H9 (cell line): ENCODE measurements at regions not wholly inside any gene's neighbourhood (a gene's known extent, or its start where the extent isn't known, plus 50 kb on each side); places are given as distances from the start of the nearest gene placed in this dataset.

Experiments used
- DNase-seq: peaks from one replicate; pipeline ENCODE4 v3.0.0-alpha.2; 2017
- H2AFZ ChIP-seq: one replicate; pipeline ENCODE4 v1.6.1; 2013; ENCODE audit warnings: mild to moderate bottlenecking, low read length, control low read depth, moderate library complexity
- H2AK5ac ChIP-seq: 2 replicates; pipeline ENCODE4 v1.6.1; 2013; ENCODE audit warnings: low read length, control low read depth, mixed read lengths; ENCODE audit not compliant: insufficient read length
- H2BK120ac ChIP-seq: one replicate; pipeline ENCODE4 v1.6.1; 2013; ENCODE audit warnings: low read depth, mild to moderate bottlenecking, low read length, control low read depth, inconsistent platforms; ENCODE audit not compliant: poor library complexity, severe bottlenecking
- H2BK12ac ChIP-seq: 2 replicates; pipeline ENCODE4 v1.6.1; 2013; ENCODE audit warnings: low read length, control low read depth, mixed read lengths, low read depth; ENCODE audit not compliant: insufficient read length
- H2BK15ac ChIP-seq: 2 replicates; pipeline ENCODE4 v1.6.1; 2013; ENCODE audit warnings: low read depth, low read length, control low read depth
- H2BK20ac ChIP-seq: one replicate; pipeline ENCODE4 v1.6.1; 2013; ENCODE audit warnings: low read depth, mild to moderate bottlenecking, low read length, control low read depth, inconsistent platforms; ENCODE audit not compliant: poor library complexity, severe bottlenecking
- H2BK5ac ChIP-seq: 2 replicates; pipeline ENCODE4 v1.6.1; 2013; ENCODE audit warnings: low read length, control low read depth, mixed read lengths; ENCODE audit not compliant: insufficient read length
- H3K14ac ChIP-seq: 2 replicates; pipeline ENCODE4 v1.6.1; 2013; ENCODE audit warnings: low read length, control low read depth; ENCODE audit not compliant: insufficient read depth
- H3K18ac ChIP-seq: 2 replicates; pipeline ENCODE4 v1.6.1; 2013; ENCODE audit warnings: low read depth, mild to moderate bottlenecking, mixed read lengths, low read length, control low read depth; ENCODE audit not compliant: insufficient read length
- H3K23ac ChIP-seq: 2 replicates; pipeline ENCODE4 v1.6.1; 2013; ENCODE audit warnings: low read length, control low read depth, mixed read lengths, low read depth; ENCODE audit not compliant: insufficient read length
- H3K23me2 ChIP-seq: 2 replicates; pipeline ENCODE4 v1.6.1; 2013; ENCODE audit warnings: low read depth, mild to moderate bottlenecking, mixed read lengths, low read length, control low read depth; ENCODE audit not compliant: insufficient read length, poor library complexity, severe bottlenecking
- H3K27ac ChIP-seq: 2 replicates; pipeline ENCODE4 v1.5.1; 2013; ENCODE audit warnings: low read length, control low read depth, mixed read lengths, low read depth; ENCODE audit not compliant: insufficient read length
- H3K27me3 ChIP-seq: 2 replicates; pipeline ENCODE4 v1.6.1; 2013; ENCODE audit warnings: low read length, control low read depth, inconsistent platforms; ENCODE audit not compliant: insufficient read depth
- H3K4ac ChIP-seq: 2 replicates; pipeline ENCODE4 v1.6.1; 2013; ENCODE audit warnings: low read depth, mild to moderate bottlenecking, control low read depth, inconsistent platforms, low read length, moderate library complexity
- H3K4me1 ChIP-seq: 2 replicates; pipeline ENCODE4 v1.6.1; 2013; ENCODE audit warnings: low read length, control low read depth, inconsistent platforms; ENCODE audit not compliant: insufficient read depth
- H3K4me2 ChIP-seq: 2 replicates; pipeline ENCODE4 v1.6.1; 2013; ENCODE audit warnings: low read length, control low read depth, mixed read lengths; ENCODE audit not compliant: insufficient read length, insufficient read depth
- H3K56ac ChIP-seq: 2 replicates; pipeline ENCODE4 v1.6.1; 2013; ENCODE audit warnings: low read depth, mild to moderate bottlenecking, mixed read lengths, low read length, control low read depth; ENCODE audit not compliant: insufficient read length
- H3K79me1 ChIP-seq: 2 replicates; pipeline ENCODE4 v1.6.1; 2013; ENCODE audit warnings: low read depth, mild to moderate bottlenecking, moderate library complexity, low read length, control low read depth, inconsistent platforms; ENCODE audit not compliant: insufficient read depth, poor library complexity, severe bottlenecking
- H3K79me2 ChIP-seq: 2 replicates; pipeline ENCODE4 v1.6.1; 2013; ENCODE audit warnings: low read length, control low read depth, inconsistent platforms; ENCODE audit not compliant: insufficient read depth
- H3K9ac ChIP-seq: 2 replicates; pipeline ENCODE4 v1.6.1; 2013; ENCODE audit warnings: low read length, control low read depth, mixed read lengths; ENCODE audit not compliant: insufficient read length; ENCODE audit errors: extremely low read depth
- H3K9me3 ChIP-seq: one replicate; pipeline ENCODE4 v1.6.1; 2013; ENCODE audit warnings: low read depth, low read length, inconsistent platforms; ENCODE audit not compliant: control insufficient read depth
- H3T11ph ChIP-seq: one replicate; pipeline ENCODE4 v1.6.1; 2013; ENCODE audit warnings: mild to moderate bottlenecking, low read length, control low read depth, inconsistent platforms
- H4K20me1 ChIP-seq: one replicate; pipeline ENCODE4 v1.6.1; 2013; ENCODE audit not compliant: control insufficient read depth, insufficient read length, insufficient read depth
- H4K5ac ChIP-seq: 2 replicates; pipeline ENCODE4 v1.6.1; 2013; ENCODE audit warnings: low read depth, mild to moderate bottlenecking, mixed read lengths, low read length, control low read depth; ENCODE audit not compliant: insufficient read length
- H4K8ac ChIP-seq: replicated peaks from 2 replicates; pipeline ENCODE4 v1.6.1; 2013; ENCODE audit warnings: low read length, control low read depth, mixed read lengths, low read depth; ENCODE audit not compliant: insufficient read length
- H4K91ac ChIP-seq: 2 replicates; pipeline ENCODE4 v1.6.1; 2013; ENCODE audit warnings: low read depth, mild to moderate bottlenecking, moderate library complexity, mixed read lengths, low read length, control low read depth; ENCODE audit not compliant: insufficient read length
- H3K27ac Mint-ChIP-seq, 3 experiments: 2 replicates in 2 of 3; 3 replicates in 1 of 3; pipeline ENCODE4 v1.8.0; 2020 to 2021; ENCODE audit warnings: mixed read lengths in 3 of 3, mild to moderate bottlenecking in 1 of 3, moderate library complexity in 1 of 3
- H3K27me3 Mint-ChIP-seq: 2 replicates; pipeline ENCODE4 v1.8.0; 2021; ENCODE audit warnings: low read depth, mild to moderate bottlenecking, moderate library complexity, mixed read lengths
- H3K36me3 Mint-ChIP-seq, 3 experiments: 2 replicates in 2 of 3; 3 replicates in 1 of 3; pipeline ENCODE4 v1.8.0; 2020 to 2021; ENCODE audit warnings: low read depth in 3 of 3, mixed read lengths in 3 of 3; ENCODE audit not compliant: insufficient read depth in 1 of 3
- H3K4me1 Mint-ChIP-seq, 2 experiments: 2 replicates each; pipeline ENCODE4 v1.8.0; 2020; ENCODE audit warnings: mixed read lengths in 2 of 2
- H3K4me3 Mint-ChIP-seq, 2 experiments: 2 replicates in 1 of 2; 3 replicates in 1 of 2; pipeline ENCODE4 v1.8.0; 2020 to 2021; ENCODE audit warnings: mild to moderate bottlenecking in 2 of 2, mixed read lengths in 2 of 2, moderate library complexity in 1 of 2
- H3K9me3 Mint-ChIP-seq, 2 experiments: 2 replicates in 1 of 2; 3 replicates in 1 of 2; pipeline ENCODE4 v1.8.0; 2020; ENCODE audit warnings: mild to moderate bottlenecking in 2 of 2, mixed read lengths in 2 of 2, moderate library complexity in 1 of 2
- CTCF ChIP-seq: fragments of 200-600 bp; sonication (generic); conservative IDR thresholded peaks from 3 replicates; pipeline ENCODE4 v1.8.0; 2021; ENCODE audit warnings: antibody characterized with exemption, mild to moderate bottlenecking
- WGBS: extraction: QIAGEN DNeasy Blood & Tissue Kit; methylation state at CpG from one replicate; pipeline ENCODE4 v1.1.7; 2013; ENCODE audit warnings: missing lambda C conversion rate, low lambda C conversion rate, mixed read lengths; ENCODE audit not compliant: insufficient read length; ENCODE audit errors: extremely low coverage; 5-methylcytosine and 5-hydroxymethylcytosine counted together

- no peak for DNase-seq
- no peaks in the 10 kb centered on the region for H3K9me3 ChIP-seq
- Mint-ChIP-seq H3K4me1 (peaks cover 9 to 11% of the 10 kb centered on the region in 2 experiments), H3K9me3 (peaks cover 4% of the 10 kb centered on the region in 2 experiments; a peak in 4 of 5 replicates), H3K4me3 (no peak overlapping the region), H3K27ac (no peak overlapping the region), H3K27me3 (no peaks in the 10 kb centered on the region), H3K36me3 (peaks cover 0 to 4% (median 4%) of the 10 kb centered on the region in 3 experiments; a peak in 6 of 7 replicates)
- H4K20me1 ChIP-seq = no peaks in the 10 kb centered on the region
- no peak overlapping the region for H4K5ac ChIP-seq
- H3K79me1 ChIP-seq = no peaks in the 10 kb centered on the region
- H2BK120ac ChIP-seq = no peak overlapping the region
- no peak overlapping the region for H2BK12ac ChIP-seq
- no peak overlapping the region for H3K27ac ChIP-seq
- no peak for TF ChIP-seq CTCF
- H3K4ac ChIP-seq = no peak overlapping the region
- no peak overlapping the region for H3T11ph ChIP-seq
- no peak overlapping the region for H3K9ac ChIP-seq
- H3K4me1 ChIP-seq = no peaks in the 10 kb centered on the region; the same call in 1 of the 2 replicates
- H2AFZ ChIP-seq = no peak overlapping the region
- no peak overlapping the region for H3K14ac ChIP-seq
- no peaks in the 10 kb centered on the region for H3K27me3 ChIP-seq
- no peak overlapping the region for H3K23ac ChIP-seq
- no peak overlapping the region for H3K56ac ChIP-seq
- H2AK5ac ChIP-seq = no peak overlapping the region
- H3K4me2 ChIP-seq = no peak overlapping the region
- WGBS = no CpG with 5 or more reads among the region's 3 CpGs
- no peak overlapping the region for H3K18ac ChIP-seq
- no peak overlapping the region for H2BK15ac ChIP-seq
- H2BK20ac ChIP-seq = no peak overlapping the region
- no peaks in the 10 kb centered on the region for H3K23me2 ChIP-seq
- H4K91ac ChIP-seq = no peak overlapping the region
- H3K79me2 ChIP-seq = peaks cover 2% of the 10 kb centered on the region; the same call in 1 of the 2 replicates
- H2BK5ac ChIP-seq = no peak overlapping the region
- H4K8ac ChIP-seq = no peak overlapping the region
Measured at GRCh38 chr2:195428673-195429072, 228.4 kb upstream of the SLC39A10 start.
